PFSK-1 (cell line): ENCODE measurements at regions not wholly inside any gene's neighbourhood (a gene's known extent, or its start where the extent isn't known, plus 50 kb on each side); places are given as distances from the start of the nearest gene placed in this dataset.

ENCODE experiments used
- FOXP2 ChIP-seq: optimal IDR thresholded peaks from 2 replicates; pipeline ENCODE3; 2011; ENCODE audit warnings: borderline replicate concordance, control low read depth, inconsistent platforms; ENCODE audit not compliant: insufficient read depth; ENCODE audit errors: extremely low read length, extremely low read depth
- POLR2AphosphoS5 ChIP-seq: IDR thresholded peaks from 2 replicates; pipeline ENCODE4 v1.6.1; 2012; ENCODE audit warnings: low read depth, mild to moderate bottlenecking, control low read depth, low read length, moderate library complexity
- REST ChIP-seq, 2 experiments: IDR thresholded peaks; 2 replicates each; pipeline versions ENCODE4 v1.6.1 to v1.8.0; 2011 to 2012; ENCODE audit warnings: low read depth in 2 of 2, low read length in 2 of 2, control low read depth in 1 of 2, inconsistent platforms in 1 of 2, mild to moderate bottlenecking in 1 of 2, moderate library complexity in 1 of 2; ENCODE audit not compliant: insufficient read depth in 1 of 2
- TAF1 ChIP-seq: IDR thresholded peaks from 2 replicates; pipeline ENCODE4 v1.6.1; 2012; ENCODE audit warnings: low read length, control low read depth, borderline replicate concordance; ENCODE audit not compliant: insufficient read depth

DNA sequence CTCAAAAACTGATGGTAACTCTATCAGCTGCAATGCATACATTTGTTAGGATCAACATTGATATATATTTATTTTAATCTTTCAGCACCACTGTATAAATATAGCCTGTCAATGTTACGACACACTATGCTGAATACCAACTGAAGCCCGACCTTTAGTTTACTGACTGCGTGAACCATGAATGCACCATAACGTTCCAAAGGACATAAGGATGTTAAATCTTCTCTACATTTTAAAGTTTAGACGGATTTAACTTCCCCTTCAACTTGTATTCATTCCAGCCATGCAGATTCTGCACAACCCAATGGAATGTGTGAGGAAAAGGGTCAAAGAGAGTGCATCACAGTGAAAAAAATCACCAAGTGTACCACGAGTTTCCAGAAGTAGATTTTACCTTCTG lies 489.5 kb downstream of the IRS1 start:
- no peak for TF ChIP-seq REST (IDR thresholded peaks at IDR 0.05; ENCODE audit: insufficient read depth in 1 of 2, low read depth in 2 of 2, low read length in 2 of 2)
- TF ChIP-seq TAF1, result no peak
- TF ChIP-seq POLR2AphosphoS5, result no peak
- TF ChIP-seq FOXP2, result no peak
